22Rv1 (cell line): ENCODE measurements at regions not wholly inside any gene's neighbourhood (a gene's known extent, or its start where the extent isn't known, plus 50 kb on each side); places are given as distances from the start of the nearest gene placed in this dataset.

Experiments used
- H3K27ac ChIP-seq: fragments of 450-650 bp; 2 replicates; pipeline ENCODE4 v1.5.1; 2017
- ZFX ChIP-seq: fragments of 450-650 bp; IDR thresholded peaks from 2 replicates; pipeline ENCODE4 v1.6.1; 2017; ENCODE audit warnings: antibody characterized with exemption, borderline replicate concordance
- TF ChIP-seq, protein P1 (sequence below): fragments of 450-650 bp; IDR thresholded peaks from 2 replicates; pipeline ENCODE4 v1.5.1; 2017; ENCODE audit warnings: mild to moderate bottlenecking

DNA sequence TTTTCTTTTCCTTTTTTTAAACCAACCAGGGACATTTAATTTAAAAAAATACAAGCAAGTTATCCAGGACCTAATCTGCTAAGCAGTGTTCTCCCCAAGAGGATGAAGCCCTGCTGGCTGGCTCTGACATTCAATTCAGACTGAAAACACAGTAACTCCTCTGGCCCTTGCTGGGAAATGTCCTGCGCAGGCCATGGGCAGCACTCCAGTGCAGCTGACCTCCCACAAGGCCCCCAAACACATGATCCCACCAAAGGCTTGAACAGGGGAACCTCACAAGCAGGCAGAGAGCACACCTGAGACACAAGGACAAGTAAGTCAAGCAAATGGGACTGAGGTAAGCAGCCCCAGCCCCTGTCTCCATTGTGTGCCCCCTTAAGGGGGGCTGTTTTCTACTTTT, 56.9 kb upstream of the FHIP2A start:
- no peak overlapping the region for H3K27ac ChIP-seq
- TF ChIP-seq ZFX: no peak
- TF ChIP-seq, protein P1, sequence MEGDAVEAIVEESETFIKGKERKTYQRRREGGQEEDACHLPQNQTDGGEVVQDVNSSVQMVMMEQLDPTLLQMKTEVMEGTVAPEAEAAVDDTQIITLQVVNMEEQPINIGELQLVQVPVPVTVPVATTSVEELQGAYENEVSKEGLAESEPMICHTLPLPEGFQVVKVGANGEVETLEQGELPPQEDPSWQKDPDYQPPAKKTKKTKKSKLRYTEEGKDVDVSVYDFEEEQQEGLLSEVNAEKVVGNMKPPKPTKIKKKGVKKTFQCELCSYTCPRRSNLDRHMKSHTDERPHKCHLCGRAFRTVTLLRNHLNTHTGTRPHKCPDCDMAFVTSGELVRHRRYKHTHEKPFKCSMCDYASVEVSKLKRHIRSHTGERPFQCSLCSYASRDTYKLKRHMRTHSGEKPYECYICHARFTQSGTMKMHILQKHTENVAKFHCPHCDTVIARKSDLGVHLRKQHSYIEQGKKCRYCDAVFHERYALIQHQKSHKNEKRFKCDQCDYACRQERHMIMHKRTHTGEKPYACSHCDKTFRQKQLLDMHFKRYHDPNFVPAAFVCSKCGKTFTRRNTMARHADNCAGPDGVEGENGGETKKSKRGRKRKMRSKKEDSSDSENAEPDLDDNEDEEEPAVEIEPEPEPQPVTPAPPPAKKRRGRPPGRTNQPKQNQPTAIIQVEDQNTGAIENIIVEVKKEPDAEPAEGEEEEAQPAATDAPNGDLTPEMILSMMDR: no peak

DNA sequence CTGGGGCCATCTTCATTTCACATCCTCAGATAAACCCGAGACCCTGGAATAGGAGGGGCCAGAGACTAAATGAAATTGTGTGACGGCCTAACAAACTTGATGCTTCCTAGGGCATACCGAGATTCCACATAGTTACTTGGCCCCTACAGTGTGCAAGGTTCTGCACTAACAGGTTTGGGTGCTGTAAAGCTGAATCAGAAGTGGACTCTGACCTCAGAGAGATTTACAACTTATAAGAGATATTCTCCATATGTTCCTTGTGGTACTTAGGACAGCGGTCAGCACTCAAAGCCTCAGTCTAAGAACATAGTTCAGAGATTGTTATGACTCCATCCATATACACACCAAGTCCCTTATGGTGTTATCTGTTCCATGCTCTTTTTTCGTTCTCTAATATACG, 55.1 kb upstream of the FHIP2A start:
- TF ChIP-seq, protein P1: no peak
- TF ChIP-seq ZFX: no peak
- H3K27ac ChIP-seq: no peak overlapping the region

DNA sequence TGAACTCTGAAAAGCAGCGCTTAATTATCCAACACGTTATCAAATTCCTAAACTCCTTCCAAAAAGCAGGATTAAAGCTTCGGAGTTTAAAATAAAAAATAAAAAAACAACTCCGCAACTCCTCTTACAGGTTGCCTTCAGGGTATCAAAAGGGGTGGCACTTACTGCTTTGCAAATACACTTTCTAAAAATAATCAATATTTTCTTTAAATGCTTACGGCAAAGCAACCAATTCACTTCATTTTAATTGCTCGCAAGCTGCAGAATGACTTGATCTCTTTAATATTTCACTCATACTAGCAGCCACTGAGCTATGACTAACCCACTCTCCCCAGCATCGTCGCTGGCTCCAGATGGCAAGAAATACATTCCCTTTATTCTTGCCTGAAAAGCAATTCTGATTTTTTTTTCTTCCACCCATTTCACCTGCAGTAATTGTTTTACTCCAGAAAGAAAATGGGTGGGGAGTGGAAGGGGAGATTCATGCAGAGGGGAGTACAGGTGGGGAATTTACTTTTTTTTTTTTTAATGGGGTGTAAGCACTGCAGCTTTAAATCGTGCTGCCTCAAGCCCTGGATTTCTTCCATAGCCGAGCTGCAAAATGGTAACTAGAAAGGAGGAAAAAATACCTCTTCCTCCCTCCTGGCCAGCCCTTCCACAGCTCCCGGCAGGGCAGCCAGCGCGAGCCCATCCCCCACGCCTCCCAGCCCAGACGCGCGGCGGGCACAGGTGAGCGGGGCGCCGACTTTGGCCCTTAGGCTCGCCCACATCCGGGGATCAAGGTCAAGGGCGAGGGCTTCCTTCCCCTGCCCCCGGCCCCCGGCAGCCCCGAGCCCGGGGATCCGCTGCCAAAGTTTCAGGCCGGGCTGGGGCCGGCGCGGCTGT, 54.2 kb upstream of the FHIP2A start:
- TF ChIP-seq, protein P1: no peak
- TF ChIP-seq ZFX: no peak
- H3K27ac ChIP-seq: no peak overlapping the region

DNA sequence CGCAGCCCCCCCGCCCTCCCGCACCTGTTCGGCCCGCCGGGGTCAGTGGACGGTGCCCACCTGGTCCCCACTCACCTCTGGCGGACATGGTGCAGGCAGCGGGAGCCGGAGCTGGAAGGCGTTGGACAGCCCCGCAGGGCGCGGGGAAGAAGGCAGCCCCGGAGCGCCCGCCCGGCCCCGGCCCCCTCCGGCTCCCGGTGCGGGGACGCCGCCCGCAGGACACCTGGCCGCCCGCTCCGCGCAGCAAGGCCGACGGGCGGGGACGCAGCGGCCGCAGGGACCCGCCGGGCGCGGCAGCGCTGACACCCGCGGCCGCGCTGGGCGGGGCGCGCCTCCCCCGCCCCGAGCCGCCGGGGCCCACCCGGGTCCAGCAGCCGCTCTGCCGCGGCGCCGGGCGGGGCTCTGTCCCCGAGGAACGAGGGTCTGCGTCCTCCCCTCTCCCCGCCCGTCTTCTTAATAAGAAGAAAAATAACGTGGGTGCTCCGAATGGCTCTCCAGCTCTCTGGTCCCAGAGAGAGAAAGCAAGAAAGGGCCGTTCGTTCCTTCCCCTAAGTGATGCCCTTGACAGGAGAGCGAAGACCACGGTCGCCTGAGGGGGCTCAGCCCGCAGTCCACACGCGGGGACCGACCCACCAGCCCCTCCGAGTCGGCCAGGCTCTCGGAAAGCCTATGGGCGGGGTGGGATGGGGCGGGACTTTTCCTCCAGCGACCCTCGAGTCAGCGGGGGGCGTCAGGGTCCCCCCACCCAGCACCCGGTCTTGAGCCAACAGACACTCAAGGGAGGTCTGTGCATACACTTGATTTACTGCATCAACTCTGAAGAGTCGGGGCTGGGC, 53.4 kb upstream of the FHIP2A start:
- no peak overlapping the region for H3K27ac ChIP-seq
- TF ChIP-seq ZFX: no peak
- TF ChIP-seq, protein P1: peak; percentile 12; the same call in 1 of the 2 replicates

- no peak overlapping the region for H3K27ac ChIP-seq
These were observed 51.6 kb upstream of the FHIP2A start for GRCh38 chr10:114770009-114770408.

DNA sequence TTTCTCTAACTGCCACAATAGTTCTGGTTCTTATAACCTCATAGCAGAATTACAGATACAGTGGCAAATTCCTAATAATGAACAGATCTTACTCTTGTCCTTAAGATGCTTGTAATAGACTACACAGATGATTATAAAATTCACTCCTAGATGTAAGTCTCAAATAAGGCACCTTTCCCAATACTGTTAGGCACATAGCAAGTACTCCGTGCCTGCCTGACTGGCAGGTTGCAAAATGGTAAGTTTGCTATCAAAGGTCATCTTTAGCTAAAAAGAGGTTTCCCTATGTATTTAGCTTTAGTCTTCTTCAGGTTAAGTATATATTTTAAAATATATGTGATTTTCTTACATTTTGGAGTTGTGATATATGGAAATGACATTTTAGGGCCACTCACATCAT, 50.4 kb upstream of the FHIP2A start:
- H3K27ac ChIP-seq: no peak overlapping the region
- TF ChIP-seq, protein P1: no peak
- no peak for TF ChIP-seq ZFX

More at GRCh38 chr10:114770009-114770408, 51.6 kb upstream of the FHIP2A start:
- TF ChIP-seq ZFX: no peak
- TF ChIP-seq, protein P1: no peak

DNA sequence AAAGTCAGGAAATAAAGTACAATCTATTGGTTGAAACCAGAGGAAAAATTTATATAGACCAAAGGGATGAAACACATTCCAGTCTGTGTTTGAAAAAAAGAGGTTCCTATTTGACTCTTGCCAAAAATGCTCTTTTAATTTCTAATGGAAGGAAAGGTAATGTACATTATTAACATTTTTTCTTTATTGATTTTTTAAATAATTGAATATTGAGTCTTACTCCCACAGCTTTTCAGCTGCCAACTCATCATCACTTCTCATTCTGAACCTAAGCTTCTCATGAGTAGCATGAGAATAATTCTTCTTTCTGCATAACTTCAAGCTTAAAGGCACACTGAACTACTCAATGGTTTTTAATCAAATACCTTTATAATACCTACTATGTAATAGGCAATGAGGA, 49.8 kb upstream of the FHIP2A start:
- no peak overlapping the region for H3K27ac ChIP-seq
- no peak for TF ChIP-seq ZFX
- TF ChIP-seq, protein P1: no peak
